ENCODE measurements at regions not wholly inside any gene's neighbourhood (a gene's known extent, or its start where the extent isn't known, plus 50 kb on each side); places are given as distances from the start of the nearest gene placed in this dataset.

DNA sequence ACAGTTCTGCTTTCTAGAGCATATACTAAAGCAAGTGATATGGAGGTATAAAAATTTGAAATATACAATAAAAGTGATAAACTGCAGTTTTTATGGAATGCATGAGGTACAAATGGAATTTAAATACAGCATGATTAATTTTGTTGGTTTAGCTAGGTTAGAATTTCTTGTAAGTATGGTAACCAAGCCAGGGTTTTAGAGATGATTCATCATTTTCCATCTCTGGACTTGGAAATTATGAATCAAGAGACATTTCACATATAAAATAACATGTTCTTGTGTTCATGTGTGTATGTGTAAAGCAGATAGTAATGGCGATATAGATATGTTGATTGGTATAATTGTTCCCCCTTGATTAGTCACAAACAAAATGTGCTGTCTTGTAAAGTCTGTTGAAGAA lies 1219.8 kb downstream of the CDH8 start:
- TF ChIP-seq EP300 (IDR thresholded peaks at IDR 0.05) = no peak
- TF ChIP-seq CTCF (IDR thresholded peaks at IDR 0.05) = no peak
